ENCODE measurements at regions not wholly inside any gene's neighbourhood (a gene's known extent, or its start where the extent isn't known, plus 50 kb on each side); places are given as distances from the start of the nearest gene placed in this dataset.

DNA sequence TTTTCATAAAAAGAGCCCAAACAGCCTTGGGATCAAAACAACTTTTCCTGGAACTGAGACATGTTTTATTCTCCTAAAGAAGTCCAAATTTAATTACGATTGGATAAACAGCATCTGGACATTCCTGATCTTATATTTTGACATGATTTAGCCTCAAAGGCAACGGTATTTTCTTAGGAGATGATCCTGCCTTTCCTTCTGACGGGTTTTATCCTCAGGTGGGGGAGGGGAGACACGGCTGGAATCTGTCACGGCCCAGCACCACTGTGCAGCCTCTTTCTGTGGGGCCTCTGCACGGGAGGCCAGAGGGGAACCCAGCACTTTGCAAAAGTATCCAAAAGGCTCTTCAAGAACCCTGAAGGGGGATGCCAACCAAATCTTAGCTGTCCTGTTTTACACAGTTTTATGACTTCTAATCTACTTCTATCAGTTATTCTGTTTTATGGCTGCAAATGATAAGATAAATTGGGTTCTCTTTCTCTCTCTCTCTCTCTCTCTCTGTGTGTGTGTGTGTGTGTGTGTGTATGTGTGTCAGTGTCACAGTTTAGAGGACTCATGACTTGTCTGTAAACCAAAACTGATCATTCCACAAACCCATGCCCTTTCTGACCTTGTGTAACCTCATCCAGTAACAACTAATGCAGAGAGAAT lies 321.1 kb upstream of the NPVF start:
- TF ChIP-seq, protein P1, sequence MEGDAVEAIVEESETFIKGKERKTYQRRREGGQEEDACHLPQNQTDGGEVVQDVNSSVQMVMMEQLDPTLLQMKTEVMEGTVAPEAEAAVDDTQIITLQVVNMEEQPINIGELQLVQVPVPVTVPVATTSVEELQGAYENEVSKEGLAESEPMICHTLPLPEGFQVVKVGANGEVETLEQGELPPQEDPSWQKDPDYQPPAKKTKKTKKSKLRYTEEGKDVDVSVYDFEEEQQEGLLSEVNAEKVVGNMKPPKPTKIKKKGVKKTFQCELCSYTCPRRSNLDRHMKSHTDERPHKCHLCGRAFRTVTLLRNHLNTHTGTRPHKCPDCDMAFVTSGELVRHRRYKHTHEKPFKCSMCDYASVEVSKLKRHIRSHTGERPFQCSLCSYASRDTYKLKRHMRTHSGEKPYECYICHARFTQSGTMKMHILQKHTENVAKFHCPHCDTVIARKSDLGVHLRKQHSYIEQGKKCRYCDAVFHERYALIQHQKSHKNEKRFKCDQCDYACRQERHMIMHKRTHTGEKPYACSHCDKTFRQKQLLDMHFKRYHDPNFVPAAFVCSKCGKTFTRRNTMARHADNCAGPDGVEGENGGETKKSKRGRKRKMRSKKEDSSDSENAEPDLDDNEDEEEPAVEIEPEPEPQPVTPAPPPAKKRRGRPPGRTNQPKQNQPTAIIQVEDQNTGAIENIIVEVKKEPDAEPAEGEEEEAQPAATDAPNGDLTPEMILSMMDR (IDR thresholded peaks at IDR 0.05) = no peak
- TF ChIP-seq POLR2A (IDR thresholded peaks at IDR 0.05) = no peak

All from adrenal gland (tissue), 5 donors.